8988T (cell line): ENCODE measurements at regions not wholly inside any gene's neighbourhood (a gene's known extent, or its start where the extent isn't known, plus 50 kb on each side); places are given as distances from the start of the nearest gene placed in this dataset.

Experiments used
- DNase-seq: peaks from one replicate; pipeline ENCODE4 v3.0.0; 2011

DNA sequence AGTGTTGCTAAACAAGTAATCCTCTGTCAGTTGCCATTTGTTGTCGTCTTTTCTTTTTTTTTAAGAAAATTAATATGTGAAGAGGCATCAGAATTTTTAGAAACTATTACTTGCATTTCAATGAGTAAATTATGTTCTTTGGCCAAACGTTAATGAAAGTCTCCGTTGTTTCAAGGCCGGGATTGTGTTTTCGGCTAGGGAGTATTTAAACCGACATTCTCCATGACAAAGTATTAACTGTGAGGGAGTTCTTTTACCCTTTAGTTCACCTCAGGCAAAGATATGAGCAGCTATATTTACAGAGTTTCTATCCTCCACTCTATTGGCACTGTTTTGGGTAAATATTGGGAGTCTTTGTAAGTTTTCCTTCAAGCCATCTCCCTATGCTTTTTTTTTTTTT is 668.9 kb downstream of the METTL15 start:
- no peak for DNase-seq

DNA sequence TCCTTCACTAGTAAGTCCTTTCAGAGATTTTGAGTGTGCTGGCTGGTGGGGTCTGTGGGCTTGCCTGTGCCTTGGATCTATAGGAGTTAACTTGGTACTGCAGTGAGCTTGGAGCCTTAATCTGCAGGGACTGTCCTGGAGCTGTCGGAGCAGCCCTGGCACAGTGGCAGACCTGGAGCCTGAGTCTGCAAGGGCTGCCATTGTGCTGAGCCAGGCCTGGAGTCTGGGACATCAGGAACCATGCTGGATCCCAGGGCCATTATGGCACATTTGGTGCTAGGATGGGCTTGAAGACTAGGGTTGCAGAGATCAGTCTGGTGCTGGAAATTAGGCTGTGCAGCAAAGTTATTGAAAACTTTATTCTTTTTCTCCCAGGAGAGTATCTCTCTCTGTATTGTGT is 665.4 kb downstream of the METTL15 start:
- no peak for DNase-seq

DNA sequence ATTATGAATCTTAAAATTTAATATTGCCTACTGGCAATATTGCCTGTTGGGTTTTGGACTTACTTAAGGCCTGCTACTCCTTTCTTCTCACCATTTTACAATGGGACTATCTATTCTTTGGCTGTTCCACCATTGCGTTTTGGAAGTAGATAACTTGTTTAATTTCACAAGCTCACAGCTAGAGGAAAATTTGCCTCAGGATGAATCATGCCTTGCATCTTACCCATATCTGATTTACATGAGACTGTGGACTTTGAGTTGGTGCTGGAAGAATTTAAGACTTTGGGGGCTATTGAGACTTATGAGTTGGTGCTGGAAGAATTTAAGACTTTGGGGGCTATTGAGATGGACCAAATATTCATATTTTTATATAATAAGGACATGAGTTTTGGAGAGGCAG is 662.6 kb downstream of the METTL15 start:
- no peak for DNase-seq

DNA sequence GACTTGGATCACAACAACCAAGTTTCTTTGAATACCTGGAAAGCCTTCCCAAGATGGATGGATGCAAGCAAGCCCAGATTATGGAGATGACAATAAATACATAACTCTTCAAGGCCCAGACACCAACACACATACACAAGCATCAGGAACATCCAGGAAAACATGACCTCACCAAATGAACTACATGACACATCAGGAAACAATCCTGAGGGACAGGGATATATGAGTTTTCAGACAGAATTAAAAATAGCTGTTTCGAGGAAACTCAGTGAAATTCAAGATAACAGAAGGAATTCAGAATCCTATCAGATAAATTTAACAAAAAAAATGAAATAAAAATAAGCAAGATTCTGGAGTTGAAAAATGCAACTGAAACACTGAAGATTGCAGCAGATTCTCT is 659.4 kb downstream of the METTL15 start:
- DNase-seq = no peak

DNA sequence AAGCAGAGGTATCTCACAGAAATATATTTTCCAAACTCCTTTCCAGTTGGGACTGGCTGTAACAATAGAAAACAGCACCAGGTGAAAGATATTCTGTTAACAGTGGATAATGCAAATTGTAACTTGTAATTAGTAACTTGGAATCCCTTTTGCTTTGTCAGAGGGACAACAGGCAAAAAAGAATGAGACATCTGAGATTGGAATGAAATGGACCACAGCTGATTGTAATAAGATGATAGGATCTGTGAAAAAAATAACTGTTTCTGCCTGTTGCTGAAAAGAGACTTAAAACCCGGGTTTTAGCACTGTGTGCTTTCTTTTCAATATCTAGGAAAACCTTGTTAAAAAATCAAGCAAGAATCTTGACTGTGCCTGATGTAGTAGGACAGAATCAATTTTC is 655.7 kb downstream of the METTL15 start:
- no peak for DNase-seq

DNA sequence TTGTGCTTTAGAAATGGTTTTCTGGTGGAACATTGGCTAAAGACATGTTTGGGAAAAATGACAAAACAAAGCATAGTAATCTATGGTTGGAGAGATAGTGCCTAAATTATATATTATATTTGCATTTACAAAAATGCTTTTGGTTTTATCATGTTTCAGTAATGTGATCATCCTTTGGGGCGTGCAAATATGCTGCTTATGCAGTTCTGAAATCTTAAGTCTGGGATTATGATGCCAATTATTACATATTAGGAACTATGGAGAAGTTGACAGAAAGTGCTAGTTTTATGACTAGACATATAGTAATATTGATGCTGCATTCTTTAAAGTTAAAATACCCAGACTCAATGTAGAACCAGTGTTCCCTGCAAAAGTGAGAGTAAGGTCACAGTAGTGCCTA is 655.0 kb downstream of the METTL15 start:
- DNase-seq = no peak

DNA sequence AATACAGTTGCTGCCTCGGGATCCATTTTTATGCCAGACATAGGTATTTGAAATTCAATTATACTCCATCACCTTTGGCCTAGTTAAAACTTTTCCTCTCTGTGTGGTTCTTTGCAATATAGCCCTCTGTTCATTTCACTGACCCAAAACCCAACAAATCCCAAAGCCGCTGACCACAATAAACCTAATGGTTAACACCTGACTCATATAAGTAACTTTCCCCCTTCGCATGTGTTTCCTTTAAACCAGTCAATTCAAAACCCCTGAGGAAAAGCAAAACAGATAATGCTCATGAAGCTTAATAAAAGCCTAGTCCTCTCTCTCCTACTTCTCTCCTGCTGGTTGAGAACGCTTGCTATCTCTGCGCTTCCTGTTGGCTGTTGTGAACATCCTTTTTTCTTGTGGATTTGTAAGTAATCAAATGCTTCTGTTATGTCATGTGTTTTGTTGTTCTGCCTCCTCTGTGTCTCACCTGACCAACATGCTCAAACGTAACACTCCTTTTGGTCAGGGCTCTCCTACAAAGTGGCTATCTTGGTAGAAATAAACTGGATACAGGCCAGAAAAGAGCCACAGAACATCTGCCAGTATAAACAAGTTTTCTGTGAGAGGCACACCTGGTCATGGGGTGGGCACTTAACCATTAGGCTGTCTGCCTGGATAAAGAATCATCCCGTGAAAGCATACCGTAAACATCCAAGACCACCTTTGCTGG is 652.6 kb downstream of the METTL15 start:
- DNase-seq = no peak

DNA sequence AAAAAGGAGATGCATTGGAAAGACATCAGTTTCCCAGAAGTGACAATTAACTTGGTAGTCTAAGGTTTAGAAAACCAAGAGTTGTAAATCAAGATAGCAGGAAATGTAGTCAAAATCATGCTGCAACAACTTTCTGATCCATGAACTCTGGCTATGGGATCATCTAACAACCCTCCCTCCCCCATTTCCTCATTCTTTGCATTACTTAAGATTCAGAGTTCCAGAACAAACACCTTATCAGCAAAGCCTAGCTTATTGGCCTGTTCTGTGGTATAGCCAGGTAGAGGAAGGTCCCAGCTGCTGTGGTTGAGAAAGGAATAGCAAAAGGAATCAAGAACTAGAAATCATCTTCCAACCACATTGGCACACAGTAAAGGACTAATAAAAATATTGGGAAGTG is 651.1 kb downstream of the METTL15 start:
- no peak for DNase-seq

DNA sequence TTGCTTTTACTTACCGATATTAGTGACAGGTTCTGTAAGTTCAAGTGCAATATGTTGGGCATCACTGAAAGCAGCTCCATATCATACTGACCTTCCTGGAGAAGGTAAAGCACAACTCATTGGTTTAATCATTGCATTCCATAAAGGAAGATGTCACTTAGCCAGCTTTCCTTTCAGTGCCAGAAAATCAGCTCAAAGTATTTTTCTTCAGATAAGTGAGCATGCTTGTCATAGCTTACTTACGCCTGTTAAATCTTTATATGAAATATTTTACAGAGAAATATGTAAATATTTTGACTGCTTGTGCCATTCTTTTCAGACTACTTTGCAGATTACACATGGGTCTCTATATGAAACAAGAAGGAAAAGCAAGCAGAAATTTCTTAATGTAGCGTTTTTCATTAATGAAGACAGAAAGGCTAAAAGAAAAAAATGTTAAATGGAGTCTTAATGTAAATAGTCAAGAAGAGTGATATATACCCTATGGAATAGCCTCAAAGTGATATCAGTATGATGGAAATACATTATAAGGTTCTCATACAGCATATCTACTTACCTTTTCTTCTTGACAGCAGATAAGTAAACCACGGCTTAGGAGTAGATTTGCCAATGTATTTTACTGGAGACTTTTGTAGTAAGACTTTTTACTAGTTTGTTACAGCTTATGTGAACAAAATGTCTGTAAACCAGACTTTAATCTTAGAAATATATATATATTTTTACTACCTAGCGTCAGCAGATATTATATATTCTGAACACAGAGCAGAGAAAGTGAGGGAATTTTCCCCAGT is 649.7 kb downstream of the METTL15 start:
- DNase-seq = no peak

DNA sequence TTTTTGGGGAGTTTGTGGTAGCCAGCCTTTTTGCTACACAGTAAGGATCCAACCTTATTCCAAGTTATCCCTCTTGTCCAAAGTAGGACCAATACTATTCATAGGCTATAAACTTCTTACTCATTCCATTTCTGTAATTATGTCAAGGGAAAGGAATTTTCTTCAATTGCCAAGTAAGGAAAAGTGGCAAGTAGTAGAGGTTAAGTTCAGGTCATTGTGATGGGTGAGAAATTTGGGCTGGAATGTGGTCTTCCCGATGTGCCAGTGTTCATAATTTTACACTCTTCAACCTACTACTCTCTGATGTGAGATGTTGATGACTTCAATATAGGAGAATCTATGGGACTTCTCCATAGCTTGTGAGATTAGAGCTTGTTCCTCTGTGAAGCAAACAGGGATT is 648.8 kb downstream of the METTL15 start:
- no peak for DNase-seq

DNA sequence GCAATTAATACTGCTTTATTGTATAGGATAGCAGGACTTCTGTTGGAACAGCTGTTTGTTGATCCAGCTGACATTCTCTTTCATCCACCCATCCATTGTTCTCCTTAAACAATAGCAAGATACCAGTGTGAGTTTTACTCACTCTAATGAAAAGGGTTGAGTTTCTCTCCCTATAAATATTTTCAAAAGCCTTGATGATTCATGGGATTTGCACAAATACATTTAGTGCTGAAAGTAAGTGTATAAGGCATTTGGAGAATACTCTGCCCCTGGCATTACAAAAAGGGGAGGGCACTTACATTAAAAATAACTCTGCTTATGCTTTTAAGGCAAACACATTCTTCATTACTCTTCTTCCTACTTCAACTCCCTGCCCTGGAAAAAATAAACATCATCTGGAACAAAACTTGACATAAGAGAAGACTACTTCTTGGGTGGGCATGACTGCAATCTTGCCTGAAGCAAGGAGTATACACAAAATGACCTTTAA is 634.9 kb downstream of the METTL15 start:
- DNase-seq = no peak

DNA sequence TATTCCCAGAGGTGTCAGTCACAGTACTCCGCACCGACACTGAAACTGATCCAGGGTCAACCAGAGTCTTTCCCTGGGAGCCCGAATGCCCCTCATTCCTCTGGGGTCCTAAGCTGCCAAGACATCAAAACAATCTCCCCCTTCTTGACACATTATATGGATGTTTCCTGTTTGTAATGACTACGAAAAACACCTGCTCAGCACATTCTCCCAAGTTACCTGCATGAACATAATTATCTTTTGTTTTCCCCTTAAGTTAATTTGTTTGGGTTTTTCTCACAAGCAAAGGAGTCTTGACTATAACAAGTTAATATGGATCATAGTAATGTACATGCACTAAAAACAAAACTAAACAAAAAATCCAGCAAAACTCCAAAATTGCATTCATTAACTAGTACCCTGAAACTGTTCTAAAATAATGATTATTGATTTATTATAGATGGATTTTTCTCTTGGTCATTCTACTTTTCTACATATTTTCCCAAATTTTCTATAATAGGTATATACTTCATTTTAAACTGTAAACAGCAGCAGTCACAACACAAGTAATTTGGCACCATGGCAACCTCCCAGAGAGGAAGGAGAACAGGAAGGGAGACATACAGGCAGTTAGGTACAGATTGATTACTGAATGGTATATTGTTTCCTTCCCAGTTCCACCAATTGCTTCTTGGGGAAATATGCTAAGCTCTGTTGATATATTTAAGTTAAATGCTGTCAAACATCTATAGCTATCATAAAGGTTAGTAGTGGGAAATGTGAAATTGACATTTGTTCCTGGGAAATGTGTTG is 631.5 kb downstream of the METTL15 start:
- no peak for DNase-seq

DNA sequence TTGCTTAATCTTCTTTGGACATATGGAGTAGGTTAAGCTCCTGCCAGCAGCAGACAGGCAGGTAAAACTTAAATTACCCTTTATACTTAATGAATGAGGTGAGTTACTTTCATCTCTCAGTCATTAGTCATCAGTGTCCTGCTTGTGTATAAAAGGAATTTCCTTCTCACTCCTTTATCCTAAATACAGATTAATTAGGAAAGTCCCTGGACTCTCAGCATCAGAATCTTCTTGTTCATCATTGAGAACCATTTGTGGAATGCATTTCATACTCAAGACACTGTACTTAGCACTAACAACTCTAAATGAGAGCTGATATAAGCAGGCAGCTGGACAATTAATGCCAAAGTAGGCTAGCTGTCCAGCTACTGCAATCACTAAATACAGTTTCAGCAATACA is 630.4 kb downstream of the METTL15 start:
- DNase-seq = no peak

DNA sequence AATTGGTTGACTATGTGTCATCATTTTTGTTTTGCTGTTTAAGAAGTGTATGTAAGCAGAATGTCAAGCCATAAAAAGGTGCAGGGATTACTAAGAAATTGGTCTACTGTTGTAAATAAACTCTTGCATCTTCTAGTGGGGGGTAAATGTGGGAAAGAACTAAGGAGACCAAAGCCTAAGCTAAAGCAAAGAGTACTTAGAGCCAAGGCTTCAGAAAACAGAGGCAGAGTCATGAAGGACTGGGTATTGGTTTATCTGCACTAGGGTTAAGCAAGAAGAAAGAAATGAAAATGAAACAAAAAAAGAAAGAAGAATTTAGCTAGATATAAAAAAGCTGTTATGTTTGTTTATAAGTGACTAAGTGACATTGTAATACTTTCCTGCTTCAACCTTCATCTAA is 628.1 kb downstream of the METTL15 start:
- DNase-seq = no peak

DNA sequence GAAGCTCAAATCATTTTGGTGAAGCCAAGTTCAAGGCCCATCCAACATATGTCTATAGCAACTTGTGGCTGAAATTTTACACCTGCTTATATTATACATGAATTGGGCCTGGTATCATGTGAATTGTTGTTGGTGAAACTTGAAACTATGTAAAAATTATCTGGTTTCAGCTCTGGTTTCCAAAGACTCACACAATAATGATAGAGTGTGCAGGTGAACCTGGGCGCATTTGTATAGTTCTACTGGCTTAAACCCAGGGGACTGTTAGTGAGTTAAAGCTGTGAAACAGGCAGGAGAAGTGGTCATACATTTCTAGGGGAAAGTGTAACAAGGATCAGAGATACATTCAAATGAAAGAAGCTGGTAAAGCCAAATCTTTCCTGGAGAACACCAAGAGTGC is 627.3 kb downstream of the METTL15 start:
- DNase-seq = no peak

DNA sequence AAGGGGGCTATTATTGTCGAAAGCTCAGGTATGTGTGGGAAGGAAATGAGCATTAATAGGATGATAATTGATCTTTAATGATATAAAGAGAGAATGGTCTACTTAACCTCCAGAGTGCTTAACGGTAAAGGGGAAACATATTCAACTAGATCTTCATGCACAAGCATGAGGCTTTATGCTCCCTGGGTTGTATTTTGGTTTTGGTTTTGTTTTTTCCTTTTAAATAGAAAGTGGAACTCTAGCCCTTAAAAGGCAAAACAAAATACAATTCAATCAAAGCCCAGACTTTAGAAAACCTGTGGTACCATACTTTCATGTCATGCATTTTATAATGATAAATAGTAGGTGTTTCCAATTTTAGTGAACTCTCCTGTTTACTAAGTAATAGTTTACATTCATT is 622.7 kb downstream of the METTL15 start:
- no peak for DNase-seq

DNA sequence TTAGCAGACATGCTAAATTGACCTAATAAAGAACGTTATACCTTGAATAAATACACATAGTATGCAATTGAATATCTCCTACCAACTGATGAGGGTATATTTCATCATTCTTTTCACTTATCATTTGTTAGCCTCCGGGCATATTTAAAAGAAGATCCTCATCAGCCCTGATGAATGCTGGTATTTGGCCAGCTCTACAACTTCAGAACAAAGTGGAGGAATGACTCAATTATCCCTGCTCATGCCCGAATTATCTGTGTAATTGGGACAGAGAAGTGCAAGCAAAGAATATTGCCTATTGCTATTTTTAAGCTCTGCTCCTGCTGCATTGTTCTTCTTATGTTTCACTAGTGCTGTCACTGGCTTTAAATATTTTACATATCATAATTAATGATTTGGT is 622.1 kb downstream of the METTL15 start:
- no peak for DNase-seq

DNA sequence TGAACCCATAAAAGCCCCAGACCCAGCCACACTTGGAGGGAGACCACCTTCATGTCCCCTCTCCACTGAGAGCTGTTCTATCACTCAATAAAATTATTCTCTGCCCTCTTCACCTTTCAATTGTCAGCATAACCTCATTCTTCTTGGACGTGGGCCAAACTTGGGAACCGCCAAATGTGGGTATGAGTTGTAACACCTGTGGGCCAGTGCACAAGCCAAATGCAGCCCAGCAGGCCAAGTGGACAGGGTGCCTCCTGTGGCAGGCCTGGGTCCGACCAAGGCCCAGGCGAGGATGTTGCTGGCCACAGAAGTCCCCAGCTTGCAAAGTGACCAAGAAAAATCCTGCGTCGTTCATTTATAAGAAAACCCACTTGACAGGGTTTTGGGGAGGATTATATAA is 621.2 kb downstream of the METTL15 start:
- DNase-seq = no peak

DNA sequence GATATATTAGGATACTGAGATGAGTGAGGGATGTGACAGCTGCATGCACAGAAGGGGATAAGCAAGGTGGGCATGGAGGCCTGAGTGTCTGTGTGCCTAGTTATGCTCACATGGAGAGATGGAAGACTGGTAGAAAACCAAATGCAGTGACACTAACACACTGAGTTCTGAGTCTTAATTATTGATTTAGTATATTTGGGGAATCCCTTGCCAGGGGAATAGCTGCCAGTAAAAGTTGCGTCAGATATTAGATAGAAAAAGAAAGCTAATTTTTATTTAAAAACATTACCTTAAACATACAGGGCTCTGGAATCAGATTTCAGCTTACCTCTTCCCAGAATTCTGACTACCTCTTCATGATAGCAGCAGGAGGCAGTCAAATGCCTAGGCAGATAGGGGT is 620.5 kb downstream of the METTL15 start:
- DNase-seq = no peak

DNA sequence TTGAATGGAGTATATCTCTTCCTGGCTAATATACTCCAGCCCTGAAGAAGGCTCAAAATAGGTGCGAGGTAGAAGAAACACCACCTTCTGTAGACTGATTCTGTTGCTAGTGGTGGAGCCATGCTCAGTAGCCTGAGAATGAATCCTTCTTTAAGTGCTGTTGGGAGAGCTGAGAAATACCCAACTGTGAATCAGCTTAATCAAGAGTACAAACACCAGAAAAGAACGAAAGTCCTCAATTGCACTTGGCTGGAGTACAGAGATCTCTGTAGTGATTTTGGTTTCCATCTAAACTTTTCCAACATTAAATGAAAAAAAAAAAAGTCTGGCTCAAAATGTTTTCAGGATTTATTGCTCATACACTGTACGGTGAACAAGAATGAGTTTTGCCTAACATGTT is 619.1 kb downstream of the METTL15 start:
- no peak for DNase-seq

DNA sequence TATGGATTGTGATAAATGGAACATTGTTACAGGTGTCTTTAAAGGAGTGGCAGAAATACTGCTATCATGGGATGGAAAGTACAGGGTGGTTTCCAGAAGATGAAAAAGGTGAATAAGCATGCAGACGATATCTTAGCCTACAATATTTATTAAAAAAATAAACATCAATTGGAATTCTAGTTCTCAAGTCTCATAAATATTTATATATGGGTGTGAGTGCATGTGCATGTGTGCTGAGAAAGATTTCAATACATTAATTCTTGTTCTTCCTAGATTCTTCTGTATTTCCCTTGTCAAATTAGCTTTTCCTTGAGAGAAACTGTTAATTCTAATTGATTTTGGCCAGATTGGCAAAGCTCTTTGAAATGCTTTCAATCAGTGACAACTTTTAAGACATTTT is 618.2 kb downstream of the METTL15 start:
- no peak for DNase-seq

DNA sequence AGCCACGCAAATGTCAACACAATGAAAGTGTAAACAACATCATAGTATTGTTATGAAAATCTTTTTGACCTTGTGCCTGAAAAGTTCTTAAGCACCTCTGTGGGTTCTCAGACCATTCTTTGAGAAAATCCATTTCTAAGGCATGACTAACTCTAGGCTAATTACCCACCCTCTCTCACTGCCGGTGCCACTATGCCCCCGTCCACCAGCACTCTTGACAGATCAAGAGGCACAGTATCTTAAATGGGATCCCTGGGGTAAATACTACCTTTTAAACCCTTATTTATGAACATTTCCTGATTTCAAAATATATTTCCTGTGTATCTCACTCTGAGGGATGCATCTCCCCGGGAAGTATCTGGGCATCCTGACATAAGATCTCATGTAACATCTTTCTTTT is 607.5 kb downstream of the METTL15 start:
- DNase-seq = no peak

DNA sequence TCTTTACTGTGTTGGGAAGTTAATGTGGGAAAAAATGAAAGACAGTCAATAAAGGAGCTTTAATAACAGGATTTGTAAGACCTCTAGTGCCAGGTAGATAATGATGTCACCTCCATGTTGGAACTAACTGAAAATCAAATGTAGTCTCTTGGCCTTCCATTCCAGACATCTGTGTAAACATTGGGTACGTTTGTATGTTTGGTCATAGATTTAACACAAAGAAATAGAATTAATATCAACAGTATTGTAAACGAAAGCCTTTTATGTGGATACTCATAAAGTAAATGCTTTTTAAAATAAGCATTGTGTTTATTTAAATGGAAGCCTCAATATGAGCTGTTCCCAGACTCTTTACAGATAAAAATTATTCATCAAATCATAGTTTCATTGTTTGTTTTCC is 605.7 kb downstream of the METTL15 start:
- DNase-seq = no peak

DNA sequence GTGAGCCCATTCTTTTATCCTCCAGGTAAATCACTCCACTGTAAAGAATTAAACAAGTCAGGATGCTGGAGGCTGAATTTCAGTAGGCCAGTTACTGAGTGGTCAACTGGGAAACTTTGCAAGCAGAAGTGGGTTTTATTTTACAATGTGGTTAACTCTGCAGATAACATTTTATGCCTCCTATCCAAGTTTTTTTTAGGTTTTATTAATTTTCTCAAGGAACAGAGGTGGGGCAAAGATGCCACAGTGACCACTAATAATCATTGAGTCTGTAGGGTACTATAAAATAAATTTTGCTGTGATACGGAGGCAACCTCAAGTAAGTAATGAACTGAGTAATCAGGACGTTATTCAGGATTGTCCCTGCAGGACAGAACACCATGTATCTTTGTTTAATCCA is 599.9 kb downstream of the METTL15 start:
- no peak for DNase-seq
